C1 segment of cervical spinal cord (tissue), 14 donors: ENCODE measurements at regions not wholly inside any gene's neighbourhood (a gene's known extent, or its start where the extent isn't known, plus 50 kb on each side); places are given as distances from the start of the nearest gene placed in this dataset.
"Not testable (repeated sequence)": the region's sequence is repeated elsewhere in the genome, so short reads cannot be mapped to it uniquely, and the experiment has no call there.

Experiments used
- DNase-seq, 14 donors: peaks; one replicate each; lab custom pipeline; 2025; lab: John Stamatoyannopoulos, UW

DNA sequence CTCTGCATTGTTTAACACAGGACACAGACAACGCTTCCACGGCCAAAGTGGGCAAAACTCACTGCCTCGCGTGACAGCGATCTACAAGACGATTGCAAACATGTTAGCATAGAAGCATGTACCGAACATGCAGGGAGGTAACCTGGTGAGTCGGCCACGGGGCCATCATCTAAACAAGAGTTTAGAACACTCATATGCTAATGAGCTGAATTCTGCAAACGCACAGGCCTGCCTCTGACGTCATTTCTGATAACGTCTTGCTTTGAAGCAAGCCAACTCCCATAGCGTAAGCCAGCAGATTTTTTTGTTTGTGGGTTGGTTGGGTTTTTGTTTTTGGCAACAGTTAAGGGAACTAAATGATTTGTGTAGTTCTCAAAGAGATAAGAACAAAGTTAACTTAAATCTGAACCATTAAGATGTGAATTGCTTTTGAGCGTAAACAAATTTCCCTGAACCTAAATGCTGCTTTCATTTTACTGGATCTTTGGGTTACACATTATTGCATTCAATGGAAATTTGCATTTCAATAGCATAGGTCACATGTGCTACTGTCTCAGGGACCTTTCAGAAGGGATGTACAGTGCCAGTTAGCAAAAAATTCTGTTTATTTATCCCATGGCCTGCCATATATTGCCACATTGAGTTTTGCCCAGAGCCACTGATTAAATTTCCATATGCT, 184.5 kb upstream of the PDE10A start:
- no peak for DNase-seq

DNA sequence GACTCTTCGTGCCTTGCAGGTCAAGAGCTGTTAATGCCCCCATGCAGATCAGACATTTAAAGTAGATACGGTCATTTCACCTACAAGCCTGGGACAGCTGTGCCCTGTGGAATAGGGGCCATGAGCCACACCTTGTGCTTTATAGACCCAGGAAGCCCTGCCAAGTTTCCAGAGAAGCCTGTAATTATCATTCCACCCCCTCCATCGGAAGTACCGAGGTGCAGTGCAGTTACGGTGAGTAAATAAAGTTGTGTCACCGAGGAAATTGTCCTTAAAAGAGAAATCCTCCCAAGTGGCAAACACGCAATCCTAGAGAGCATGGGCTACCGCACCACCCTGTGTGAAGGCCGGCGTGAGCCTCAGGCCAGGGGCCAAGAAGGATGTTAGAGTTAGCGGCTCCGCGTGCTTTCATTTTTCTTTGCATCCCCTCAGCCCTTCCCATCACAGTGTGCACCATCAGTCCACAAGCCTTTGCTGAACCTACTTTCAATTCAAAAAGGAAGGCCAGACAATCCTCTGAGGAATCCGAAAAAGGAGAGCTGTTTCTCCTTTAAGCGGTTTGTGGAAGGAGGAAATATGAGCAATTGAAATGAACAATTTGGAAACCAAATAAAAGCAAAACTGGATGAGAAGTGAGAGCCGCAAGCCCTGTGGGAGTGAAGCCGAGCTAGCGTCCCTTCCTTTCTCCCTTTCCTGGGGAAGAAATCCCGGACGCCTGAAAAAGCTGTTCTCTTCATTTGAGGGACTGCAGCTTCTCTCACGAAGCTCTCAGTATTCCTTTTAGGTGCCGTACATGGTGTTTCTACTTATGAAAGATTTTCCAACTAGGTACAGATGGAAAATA, 183.3 kb upstream of the PDE10A start:
- no peak for DNase-seq

DNA sequence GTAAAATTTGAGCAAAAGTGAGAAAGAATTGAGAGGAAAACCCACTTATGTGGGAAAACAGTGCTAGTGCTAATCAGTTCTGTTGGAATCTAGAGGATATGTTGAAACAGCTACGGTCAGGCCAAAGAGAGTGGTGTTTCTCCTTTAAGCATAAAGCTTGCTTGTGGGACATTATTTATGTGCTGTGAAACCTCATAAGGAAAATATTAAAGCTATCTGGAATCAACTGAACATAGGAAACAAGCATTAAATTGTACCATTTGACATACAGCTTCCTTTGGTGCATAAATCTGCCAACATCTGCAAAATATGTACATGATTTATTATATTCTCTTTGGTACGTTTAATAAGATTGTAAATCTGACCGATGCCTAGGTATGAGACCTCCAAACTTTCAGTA, 182.5 kb upstream of the PDE10A start:
- no peak for DNase-seq

DNA sequence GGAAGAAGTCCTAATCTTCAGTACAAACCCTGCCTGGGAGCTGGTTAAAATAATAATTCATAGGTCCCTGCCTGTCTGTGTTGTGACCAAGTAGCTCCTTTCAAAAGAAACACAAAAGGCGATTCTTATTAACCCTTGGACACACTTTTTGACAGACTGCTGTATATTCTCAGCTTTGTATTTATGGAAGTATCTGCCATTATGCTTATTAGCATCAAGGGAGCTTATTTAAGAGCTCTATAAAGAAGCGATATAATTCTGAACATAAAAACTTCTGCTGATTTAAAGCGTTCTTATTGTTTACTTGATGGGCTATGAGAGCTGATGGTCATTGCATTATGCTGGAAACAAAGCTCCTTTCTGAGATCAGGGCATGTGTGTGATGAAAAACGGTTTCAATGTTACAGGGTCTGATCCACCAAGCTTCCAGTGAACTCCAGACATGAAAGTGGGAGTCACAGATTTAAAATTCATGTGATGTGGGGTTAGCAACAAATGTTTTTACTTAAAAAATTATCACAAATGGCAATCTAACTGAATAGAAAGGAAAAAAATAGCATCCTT, 181.8 kb upstream of the PDE10A start:
- DNase-seq: no peak

DNA sequence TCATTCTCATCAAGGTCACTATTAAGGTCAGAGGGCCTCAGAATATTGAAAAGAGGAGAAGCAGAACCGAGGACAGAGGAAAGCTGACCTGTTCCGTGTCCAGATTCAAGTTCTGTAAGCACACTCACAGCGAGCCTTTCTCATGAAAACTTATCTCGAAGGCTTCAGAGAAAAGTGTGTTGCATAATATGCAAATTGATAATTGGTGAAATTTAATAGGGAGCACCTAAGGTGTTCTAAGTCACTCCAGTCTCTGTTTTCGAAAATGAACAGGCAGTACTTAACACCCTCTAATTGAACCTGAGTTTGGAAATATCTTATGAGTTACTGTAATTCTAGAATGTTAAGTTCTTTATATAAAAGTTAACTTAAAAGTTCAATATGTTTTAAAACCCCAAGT, 181.2 kb upstream of the PDE10A start:
- no peak for DNase-seq

DNA sequence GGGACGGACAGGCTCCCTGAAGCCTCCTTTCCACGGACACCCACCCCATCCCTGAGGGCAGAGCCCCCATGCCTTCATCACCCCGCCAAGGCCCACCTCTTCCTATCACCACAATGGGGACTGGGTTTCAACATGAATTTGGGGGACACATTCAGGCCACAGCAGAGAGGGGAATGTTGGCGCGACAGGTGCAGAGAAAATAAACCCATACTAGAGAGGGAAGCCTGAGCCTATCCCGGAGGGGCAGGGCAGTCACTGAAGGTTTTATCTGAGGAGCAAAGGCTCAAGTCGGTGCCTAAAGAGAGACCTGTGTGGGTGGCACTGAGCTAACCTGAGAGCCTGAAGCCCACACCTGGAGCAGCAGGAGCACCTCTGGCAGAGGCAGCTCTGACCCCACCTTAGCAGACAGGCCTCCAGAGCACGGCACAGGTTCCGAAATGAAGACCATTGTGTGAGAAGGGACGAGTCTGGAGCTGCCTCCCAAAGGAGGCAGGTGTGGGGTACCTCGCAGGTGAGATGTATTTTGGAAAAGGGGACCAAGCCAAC, 180.6 kb upstream of the PDE10A start:
- no peak for DNase-seq

DNA sequence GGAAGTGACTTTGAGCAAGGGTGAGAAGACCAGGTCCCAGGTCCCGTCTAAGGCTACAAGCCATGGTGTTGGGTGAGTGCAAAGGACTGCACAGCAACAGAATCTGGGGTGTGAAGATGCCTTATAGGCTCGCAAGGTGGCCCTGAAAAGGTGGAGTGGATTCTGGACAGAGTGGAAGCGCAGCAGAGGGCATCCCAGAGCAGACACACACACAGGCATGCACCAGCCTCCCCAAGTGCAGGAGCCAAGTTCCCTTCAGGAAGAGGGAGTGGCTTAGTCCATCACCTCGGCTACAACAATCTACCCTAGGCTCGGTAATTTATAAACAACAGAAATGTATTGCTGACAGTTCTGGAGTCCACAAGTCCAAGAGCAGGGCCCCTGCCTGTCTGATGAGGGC, 180.1 kb upstream of the PDE10A start:
- DNase-seq: no peak

DNA sequence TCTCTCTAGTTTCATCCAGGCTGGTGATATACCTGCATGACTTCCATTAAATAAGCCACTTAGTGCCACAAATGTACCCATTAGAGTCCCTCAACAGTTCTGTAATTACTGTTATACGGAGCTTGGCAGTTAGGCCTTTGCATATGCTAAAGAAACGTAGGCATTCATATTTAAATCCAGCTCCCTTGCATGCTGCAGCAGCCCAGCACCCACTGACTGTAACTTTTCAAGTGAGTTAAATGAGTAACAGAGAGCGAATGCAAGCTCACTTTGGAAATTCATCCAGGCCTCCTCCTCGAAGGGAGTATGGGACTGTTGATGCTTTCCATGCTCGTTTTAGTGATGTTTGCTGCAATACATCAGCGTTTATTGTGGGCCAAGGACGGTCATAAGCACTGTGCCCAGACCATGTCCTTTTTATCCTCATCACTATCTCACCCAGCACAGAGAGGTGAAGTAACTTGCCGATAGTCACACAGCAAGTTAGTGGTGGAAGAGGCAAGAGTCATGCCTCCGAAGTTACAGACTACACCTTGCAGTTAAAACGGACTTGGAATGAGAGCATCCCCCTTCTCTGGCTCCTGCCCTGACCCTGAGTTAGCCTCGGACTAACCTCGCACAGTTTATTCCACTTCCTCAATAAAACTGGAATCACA, 179.4 kb upstream of the PDE10A start:
- DNase-seq: no peak

DNA sequence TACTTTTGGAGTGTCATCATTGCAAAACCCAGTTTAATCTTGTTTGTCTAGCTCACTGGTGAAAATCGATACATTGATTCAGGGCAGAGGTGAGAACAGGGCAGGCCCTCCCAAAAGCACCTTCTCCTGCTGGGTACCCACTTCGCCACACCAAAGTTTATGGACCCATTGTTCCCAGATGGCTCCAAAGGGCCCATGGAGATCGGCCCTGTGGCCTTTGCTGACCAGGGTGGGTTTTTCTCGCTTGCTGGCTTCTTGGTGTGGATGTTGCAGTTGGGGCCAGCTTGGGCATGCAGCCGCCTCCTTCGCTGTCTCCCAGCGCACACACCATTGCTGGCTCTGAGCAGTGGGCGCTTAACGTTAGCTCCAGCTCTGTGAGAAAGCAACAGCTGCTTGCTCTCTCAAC, 178.1 kb upstream of the PDE10A start:
- no peak for DNase-seq

DNA sequence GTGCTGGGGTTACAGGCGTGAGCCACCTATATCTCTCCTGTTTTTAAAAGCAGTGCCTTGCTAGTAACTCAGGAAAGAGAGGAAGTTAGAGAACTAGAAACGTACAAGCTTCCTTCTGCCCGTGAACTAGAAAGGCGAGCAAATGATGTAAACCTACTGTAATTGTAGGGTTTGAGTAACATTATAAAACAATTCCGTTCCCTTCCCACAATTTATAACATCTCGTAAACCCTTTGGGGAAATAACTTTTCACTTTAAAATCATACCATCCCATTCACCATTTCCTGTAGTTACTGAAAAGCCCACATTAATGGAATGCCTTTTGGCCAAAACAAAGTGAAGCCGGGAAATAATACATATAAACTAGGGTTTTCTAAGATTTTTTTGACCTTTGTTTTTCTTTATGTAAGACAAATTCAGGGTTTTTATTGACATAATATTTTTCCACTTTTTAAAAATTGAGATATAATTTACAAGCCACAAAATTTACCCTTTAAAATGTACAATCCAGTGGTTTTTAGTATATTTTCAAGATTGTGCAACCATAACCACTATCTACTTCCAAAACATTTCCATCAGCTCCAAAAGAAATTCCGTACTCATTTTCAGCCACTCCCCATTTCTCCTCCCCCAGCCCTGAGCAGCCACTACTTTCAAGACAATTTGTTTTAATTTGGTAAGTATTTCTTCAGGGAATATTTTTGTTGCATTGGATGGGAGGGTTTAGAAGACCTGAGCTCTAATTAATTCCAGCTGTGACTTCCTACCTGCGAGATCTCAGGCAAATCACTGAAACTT, 175.1 kb upstream of the PDE10A start:
- no peak for DNase-seq

DNA sequence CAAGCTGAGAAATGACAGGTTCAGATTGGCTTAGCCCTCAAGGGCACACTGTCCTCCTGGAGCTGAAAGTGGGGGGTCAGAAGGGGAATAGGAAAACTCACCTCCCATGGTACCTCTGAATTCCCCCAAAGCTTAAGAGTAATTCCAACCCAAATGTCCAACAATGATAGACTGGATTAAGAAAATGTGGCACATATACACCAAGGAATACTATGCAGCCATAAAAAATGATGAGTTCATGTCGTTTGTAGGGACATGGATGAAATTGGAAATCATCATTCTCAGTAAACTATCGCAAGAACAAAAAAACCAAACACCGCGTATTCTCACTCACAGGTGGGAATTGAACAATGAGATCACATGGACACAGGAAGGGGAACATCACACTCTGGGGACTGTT, 173.6 kb upstream of the PDE10A start:
- DNase-seq: not testable (repeated sequence)

DNA sequence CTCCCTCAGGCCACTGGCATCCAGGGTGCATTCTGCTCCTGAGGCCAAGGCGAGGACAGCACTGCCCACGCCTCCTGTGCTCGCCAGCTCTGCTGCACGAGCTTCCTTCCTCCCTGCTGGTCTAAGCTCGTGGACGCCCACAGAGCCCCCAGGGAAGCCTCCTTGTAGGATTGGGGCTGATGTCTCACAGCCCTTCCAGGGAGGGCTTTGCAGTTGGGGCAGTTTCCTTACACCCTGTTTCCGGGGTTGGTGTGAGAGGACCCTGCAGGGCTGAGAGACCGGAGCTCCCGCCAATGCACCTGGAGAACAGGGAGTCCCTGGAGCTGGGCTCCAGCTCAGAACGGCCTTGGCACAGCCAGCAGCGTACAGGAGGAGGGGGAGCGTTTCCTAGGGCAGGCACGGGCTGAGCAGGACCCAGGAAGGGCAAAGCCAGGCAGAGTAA, 172.4 kb upstream of the PDE10A start:
- no peak for DNase-seq

DNA sequence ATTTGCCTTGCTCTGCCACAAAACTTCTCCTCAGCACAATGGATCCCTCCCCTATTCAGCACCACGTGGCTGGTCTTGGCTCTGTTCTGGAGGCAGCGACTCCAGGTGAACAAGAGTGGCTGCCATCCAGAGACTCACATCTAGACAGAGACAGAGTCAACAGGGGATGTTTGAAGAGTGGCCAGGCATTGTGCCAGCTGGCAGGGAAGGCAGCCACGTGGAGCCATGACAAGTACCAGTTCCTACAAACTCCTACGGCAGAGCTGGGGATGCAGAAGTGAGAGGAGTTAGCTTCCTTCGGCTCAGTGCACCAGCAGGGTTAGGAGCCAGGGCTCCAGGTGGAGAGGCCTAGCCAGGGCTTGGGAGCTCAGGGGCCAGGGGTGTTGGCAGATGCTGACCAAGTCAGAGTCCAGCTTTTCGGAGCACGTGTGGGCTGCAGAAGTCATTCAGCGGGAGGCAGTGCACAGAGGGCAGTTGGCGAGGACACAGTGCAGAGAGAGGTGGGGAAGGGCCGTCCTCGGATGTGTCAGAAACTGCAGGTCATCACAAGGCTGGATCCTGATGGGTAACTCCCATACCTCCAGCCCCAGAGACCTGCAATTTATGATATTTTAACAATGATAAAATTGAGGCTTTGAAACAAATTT, 171.7 kb upstream of the PDE10A start:
- DNase-seq: peak in 2 of 14 donors; percentile 6 to 77

DNA sequence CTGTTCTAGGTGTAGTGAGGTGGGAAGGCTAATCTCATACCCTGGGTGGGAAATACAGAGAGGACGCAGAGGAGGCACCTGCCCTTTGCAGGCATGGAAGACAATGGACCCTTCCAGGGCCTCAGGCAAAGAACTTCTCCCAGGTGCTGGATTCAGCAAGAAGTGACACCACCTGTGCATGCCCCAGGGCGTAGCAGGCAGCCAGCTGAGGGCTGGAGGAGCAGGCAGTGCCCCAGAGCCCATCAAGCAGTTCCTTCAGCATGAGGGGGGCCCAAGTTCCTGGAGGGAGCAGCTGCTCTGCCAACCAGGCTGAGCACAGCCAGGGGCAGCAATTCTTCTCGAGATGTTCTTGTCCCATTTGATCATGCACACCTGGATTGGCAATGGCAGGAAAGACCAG, 170.3 kb upstream of the PDE10A start:
- DNase-seq: no peak

DNA sequence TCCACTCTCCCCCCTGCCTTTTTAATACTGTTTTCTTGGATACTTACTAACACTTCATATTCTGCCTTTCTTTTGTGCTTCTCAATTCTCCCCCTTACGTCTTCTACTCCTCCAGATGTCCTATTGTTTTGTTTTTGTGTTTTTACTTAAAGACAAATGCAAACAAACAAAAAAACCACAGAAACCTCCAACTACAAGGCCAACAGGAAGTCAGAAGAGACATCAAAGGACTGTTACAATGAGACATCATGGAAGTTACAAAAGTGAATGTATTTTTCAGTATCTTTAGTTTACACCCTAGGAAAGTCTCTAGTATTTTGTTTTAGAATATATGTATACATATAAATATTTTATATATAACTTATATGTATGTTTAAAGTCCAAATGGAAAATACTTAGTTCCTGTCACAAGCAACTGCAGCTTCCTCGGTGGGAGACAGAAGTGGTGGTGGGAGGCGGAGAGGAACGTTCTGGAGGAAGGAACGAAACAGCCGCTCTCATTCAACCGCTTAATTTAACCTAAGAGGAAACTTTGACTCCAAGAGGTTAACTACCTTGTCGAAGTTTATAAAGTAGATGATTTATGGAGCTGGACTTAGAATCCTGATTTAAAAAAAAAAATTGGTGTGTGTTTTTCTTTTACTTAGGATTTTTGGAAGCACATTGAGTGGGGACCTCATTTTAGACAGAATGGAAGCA, 168.9 kb upstream of the PDE10A start:
- no peak for DNase-seq

DNA sequence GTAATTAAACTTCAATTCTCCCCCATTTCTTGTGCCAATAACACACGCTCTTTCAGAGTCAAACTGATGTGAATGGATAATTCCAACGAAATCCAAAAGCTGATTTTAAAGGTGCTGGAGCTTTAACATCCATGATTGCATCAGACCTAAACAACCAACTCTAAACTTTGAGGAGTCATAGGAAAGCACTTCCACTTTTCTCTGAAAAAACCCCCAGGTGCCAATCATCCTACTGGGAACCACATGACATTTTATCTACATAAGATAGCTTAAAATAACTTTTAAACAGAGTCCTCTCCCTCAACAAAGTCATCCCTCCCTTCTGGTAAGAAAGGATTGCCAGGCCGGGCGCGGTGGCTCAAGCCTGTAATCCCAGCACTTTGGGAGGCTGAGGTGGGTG, 167.7 kb upstream of the PDE10A start:
- no peak for DNase-seq

DNA sequence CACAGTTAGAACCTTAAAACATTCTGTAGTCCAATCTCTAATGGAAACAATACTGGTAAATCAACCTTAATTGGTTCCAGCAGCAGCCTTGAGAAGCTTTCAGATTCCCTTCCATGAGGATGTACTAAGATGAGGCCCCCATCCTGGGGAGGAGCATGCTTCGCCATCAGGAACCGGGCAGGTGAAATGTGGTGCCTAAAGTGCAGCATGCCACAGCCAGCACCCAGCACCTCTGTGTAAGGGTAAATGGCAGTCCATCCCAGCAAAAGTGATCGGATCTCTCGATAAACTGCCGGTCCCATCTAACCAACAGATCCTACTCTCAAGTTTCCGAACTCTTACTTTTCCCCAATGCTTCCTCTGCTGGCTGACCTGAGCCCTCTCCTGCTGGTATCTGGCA, 166.3 kb upstream of the PDE10A start:
- DNase-seq: no peak

DNA sequence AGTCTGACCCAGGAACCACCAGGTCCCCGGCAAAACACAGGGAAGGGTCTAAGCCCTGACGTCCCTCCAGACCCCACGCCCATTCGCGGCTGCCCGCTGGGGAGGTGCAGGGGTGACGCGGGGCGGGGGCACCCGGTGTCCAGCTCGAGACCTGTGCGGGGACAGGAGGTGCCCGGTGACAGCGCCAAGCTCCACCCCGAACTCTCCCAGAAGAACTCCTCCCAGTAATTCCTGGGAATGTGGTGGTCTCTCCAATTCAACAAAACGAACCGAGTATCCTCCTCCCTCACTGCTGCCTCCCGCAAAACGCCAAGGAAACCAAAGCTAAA, 164.1 kb upstream of the PDE10A start:
- DNase-seq: no peak

DNA sequence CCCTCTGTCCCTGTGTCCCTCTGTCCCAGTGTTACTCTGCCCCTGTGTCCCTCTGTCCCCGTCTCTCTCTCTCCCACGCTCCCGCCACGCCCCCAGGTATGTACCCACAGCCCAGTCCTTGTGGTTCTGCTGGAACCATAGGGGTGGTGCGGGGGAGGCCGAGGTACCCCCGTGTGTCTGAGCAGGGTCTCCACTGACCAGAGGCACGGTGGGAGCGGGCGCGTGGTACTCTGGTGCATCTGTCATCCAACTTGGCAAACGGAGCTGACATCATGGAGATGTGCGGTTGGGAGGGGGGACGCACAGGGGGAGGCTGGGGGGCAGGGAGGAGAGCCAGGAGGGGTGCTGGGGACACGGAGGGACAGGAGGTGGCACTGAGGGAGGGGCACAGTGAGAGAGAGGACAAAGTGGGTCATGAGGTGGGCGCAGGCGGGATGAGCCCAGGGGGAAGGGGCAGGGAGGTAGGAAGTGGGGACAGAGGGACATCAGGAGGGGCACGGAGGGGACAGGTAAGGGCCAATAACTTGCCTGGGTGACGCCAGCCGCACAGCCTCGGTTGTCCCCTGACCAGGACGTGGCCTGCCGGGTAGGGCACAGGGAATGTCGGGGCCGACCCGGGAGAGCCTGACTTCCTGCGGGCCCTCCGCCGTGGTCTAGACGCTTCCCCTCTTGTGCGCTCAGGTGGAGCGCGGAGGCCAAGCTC, 163.6 kb upstream of the PDE10A start:
- no peak for DNase-seq
